Prostate gland (tissue), 2 donors: ENCODE measurements at regions not wholly inside any gene's neighbourhood (a gene's known extent, or its start where the extent isn't known, plus 50 kb on each side); places are given as distances from the start of the nearest gene placed in this dataset.

Experiments used
- DNase-seq: peaks from one replicate; pipeline ENCODE4 v3.0.0-alpha.2; 2019; ENCODE audit warnings: low spot score
- H3K27ac ChIP-seq, 2 donors: fragments of 200-600 bp; sonication (generic); 2 replicates each; pipeline ENCODE4 v1.5.1; 2017 to 2019
- H3K27me3 ChIP-seq: fragments of 200-600 bp; sonication (generic); replicated peaks from 2 replicates; pipeline ENCODE4 v1.5.1; 2019; ENCODE audit not compliant: insufficient read depth
- H3K36me3 ChIP-seq, 2 donors: fragments of 200-600 bp; sonication (generic); 1 replicate in 1 of 2; 2 replicates in 1 of 2; pipeline versions ENCODE4 v1.5.1 to v1.8.1; 2017 to 2019
- H3K4me1 ChIP-seq: fragments of 200-600 bp; sonication (generic); replicated peaks from 2 replicates; pipeline ENCODE4 v1.5.1; 2019
- H3K4me3 ChIP-seq, 2 donors: fragments of 200-600 bp; sonication (generic); 2 replicates each; pipeline ENCODE4 v1.5.1; 2017 to 2019
- H3K9me3 ChIP-seq: fragments of 200-600 bp; sonication (generic); 2 replicates; pipeline ENCODE4 v1.5.1; 2017
- POLR2A ChIP-seq: fragments of 450-650 bp; IDR thresholded peaks from one replicate; pipeline ENCODE4 v1.6.1; 2016; ENCODE audit warnings: antibody characterized with exemption, mild to moderate bottlenecking
- POLR2AphosphoS5 ChIP-seq: sonication (generic); formaldehyde crosslinking; IDR thresholded peaks from one replicate; pipeline ENCODE4 v1.6.1; 2017; ENCODE audit warnings: antibody characterized with exemption
- WGBS: methylation state at CpG from one replicate; pipeline ENCODE4 v1.1.5; 2018; 5-methylcytosine and 5-hydroxymethylcytosine counted together
- intact Hi-C: fragments of 100-400 bp; cut with DNase I; formaldehyde crosslinking; loops from one replicate; pipeline ENCODE4 v1.14.2; 2022
- TF ChIP-seq, protein P1 (sequence below), 4 experiments: fragments of 200-600 bp in 2 of 4; fragments of 450-650 bp in 2 of 4; sonication (generic) in 2 of 4; IDR thresholded peaks; 1 replicate in 3 of 4; 2 replicates in 1 of 4; pipeline ENCODE4 v1.5.1; 2016 to 2019; ENCODE audit warnings: antibody characterized with exemption in 4 of 4, mild to moderate bottlenecking in 2 of 4, moderate library complexity in 2 of 4

DNA sequence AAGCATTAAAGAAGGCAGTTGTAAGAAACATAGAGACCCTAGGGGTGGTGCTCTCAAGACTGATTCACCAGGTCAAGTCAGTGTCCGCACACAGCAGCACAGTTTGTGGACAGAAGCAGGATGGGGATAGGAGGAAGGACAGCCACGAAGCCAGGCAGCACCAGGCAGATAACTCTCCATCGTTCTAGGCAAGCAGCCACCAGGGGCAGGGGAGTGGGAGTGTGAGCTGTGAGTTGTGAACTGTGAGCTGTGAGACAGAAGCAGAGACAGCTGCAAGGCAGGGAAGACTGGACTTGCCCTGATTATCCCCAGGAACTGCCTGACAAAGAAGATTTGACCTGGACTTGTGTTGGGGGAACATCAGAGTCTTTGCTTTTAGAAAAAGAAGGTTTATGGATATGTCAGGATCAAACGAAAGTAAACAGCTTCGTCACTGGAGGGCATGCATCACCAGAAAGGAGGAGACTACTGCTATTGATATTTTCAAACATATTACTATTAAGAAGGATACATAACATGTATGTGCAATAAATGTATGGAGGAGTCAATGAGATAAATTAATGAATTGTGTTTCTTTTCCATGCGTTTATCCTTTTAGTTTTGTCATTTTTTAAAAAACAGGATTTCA lies 286.1 kb downstream of the IRS2 start:
- no peaks in the 10 kb centered on the region for H3K36me3 ChIP-seq
- TF ChIP-seq POLR2A (no peak), POLR2AphosphoS5 (no peak)
- TF ChIP-seq, protein P1, sequence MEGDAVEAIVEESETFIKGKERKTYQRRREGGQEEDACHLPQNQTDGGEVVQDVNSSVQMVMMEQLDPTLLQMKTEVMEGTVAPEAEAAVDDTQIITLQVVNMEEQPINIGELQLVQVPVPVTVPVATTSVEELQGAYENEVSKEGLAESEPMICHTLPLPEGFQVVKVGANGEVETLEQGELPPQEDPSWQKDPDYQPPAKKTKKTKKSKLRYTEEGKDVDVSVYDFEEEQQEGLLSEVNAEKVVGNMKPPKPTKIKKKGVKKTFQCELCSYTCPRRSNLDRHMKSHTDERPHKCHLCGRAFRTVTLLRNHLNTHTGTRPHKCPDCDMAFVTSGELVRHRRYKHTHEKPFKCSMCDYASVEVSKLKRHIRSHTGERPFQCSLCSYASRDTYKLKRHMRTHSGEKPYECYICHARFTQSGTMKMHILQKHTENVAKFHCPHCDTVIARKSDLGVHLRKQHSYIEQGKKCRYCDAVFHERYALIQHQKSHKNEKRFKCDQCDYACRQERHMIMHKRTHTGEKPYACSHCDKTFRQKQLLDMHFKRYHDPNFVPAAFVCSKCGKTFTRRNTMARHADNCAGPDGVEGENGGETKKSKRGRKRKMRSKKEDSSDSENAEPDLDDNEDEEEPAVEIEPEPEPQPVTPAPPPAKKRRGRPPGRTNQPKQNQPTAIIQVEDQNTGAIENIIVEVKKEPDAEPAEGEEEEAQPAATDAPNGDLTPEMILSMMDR (IDR thresholded peaks at IDR 0.05) = no peak
- H3K27ac ChIP-seq = no peak overlapping the region
- peaks cover 4% of the 10 kb centered on the region for H3K4me1 ChIP-seq
- H3K4me3 ChIP-seq = no peak overlapping the region
- no peaks in the 10 kb centered on the region for H3K27me3 ChIP-seq
- intact Hi-C loops = no loop called here
- H3K9me3 ChIP-seq = no peaks in the 10 kb centered on the region
- no peak for DNase-seq
- 34% methylated on average over 6 of the region's 6 CpGs for WGBS

DNA sequence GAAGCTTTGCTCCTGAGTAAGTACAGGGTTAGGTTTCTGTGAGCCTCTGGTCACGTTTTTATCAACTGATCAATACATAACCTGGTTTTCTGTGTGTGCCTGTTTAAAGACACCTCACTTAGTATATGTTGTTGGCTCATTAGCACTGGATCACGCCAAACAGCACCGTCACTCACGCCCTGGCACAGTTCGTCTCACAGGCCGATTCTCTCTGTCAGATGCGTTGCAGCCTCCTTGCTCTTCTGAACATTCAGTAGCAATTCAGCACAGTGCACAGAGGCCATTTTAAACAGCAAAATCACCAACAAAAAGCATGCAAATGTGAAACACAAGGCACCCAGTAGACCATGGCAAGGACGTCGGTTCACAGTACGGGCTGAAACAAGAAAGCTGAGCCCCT lies 288.5 kb downstream of the IRS2 start:
- TF ChIP-seq POLR2A (no peak), POLR2AphosphoS5 (no peak)
- TF ChIP-seq, protein P1 (IDR thresholded peaks at IDR 0.05) = no peak
- no peaks in the 10 kb centered on the region for H3K36me3 ChIP-seq
- H3K4me3 ChIP-seq = no peak overlapping the region
- peak overlapping the region in 1 of 2 donors; percentile 80 for H3K27ac ChIP-seq
- no peak for DNase-seq
- H3K4me1 ChIP-seq = peaks cover 4% of the 10 kb centered on the region
- WGBS = 93% methylated on average over 10 of the region's 10 CpGs
- no peaks in the 10 kb centered on the region for H3K9me3 ChIP-seq
- intact Hi-C loops = no loop called here
- no peaks in the 10 kb centered on the region for H3K27me3 ChIP-seq

DNA sequence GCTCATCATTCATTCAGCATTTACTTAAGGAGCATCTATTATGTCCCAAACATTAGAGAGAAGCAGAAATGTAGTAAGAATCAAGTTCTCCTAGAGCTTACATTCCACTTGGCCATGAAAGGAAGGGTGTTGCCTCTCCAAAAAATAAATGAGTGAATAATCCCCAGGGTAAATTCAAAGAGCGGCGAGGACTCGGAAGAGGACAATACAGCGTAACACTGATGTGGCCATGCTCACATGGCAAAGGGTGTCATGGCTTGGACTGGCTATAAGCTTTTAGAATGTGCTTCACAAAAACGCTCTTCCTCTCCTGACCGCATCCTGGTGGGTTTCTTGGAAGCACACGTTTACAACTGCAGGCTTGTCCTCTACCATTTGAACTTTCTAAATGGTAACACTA lies 290.2 kb downstream of the IRS2 start:
- DNase-seq = no peak
- TF ChIP-seq POLR2A = no peak
- no peak for TF ChIP-seq POLR2AphosphoS5
- TF ChIP-seq, protein P1 (IDR thresholded peaks at IDR 0.05) = no peak
- intact Hi-C loops = no loop called here

DNA sequence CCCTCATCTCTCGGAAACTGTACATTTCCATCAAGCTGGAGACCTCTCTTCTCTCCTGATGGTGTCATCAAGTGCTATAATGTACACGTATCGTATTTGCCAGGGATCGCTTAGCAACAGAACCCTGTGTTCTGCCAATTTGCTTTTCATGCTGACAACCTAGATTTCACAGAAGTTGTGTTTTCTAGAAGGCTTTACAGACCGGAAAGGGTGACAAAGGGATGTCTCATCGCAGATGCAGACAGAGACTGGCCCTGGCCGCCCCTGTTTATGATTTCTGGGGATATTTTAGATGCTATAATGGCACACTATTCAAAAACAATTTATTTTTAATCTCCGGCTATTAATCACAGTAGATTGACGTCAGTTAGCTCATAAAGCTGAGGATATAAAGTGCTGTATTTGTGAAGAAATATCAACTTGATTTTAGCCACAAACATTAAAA lies 291.4 kb downstream of the IRS2 start:
- H3K27me3 ChIP-seq = no peaks in the 10 kb centered on the region
- 10% methylated on average over 9 of the region's 9 CpGs for WGBS
- H3K27ac ChIP-seq = peak overlapping the region; percentile 78 to 80
- H3K4me3 ChIP-seq = no peak overlapping the region
- TF ChIP-seq POLR2AphosphoS5 (peak; percentile 73), POLR2A (no peak)
- TF ChIP-seq, protein P1 (IDR thresholded peaks at IDR 0.05) = no peak
- peaks cover 4% of the 10 kb centered on the region for H3K4me1 ChIP-seq
- DNase-seq = peak; percentile 60
- intact Hi-C loops = no loop called here
- H3K9me3 ChIP-seq = no peaks in the 10 kb centered on the region
- no peaks in the 10 kb centered on the region for H3K36me3 ChIP-seq

More for the DNA sequence above, 290.2 kb downstream of the IRS2 start:
- H3K4me1 ChIP-seq = peaks cover 4% of the 10 kb centered on the region
- WGBS = 84% methylated on average over 7 of the region's 7 CpGs
- H3K27ac ChIP-seq = peak overlapping the region; percentile 78 to 80
- no peaks in the 10 kb centered on the region for H3K36me3 ChIP-seq
- H3K4me3 ChIP-seq = no peak overlapping the region
- no peaks in the 10 kb centered on the region for H3K27me3 ChIP-seq
- no peaks in the 10 kb centered on the region for H3K9me3 ChIP-seq

DNA sequence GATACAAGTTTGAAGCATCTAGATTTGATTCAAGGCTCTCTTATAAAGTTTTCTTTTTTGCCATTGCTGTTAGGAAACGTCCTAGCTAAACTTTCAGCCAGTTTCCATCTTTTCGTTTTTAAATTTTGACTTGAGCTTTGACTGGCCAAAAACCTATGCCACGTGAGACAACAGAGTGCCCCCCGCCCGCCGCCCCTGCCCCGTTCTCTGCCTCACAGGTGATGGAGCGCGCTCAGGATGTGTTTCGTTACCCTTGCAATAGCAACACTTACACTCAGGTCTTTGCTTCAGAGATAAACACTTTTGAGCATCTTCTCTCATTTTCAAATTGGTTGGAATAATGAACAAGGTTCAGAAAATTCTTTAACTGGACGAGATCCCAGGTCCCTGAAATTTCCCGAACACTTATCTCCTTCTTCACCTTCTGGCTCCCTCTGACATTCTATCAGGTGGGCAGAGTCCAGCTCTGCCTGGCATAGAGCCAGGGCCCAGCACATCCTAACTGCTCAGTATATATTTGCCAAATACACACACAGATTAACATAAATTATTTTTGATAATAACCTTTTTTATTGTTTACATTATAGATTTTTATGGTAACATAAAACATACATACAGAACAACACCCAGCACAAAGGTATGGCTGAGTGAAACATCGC lies 301.1 kb downstream of the IRS2 start:
- WGBS = 77% methylated on average over 13 of the region's 13 CpGs
- H3K27me3 ChIP-seq = no peaks in the 10 kb centered on the region
- no peaks in the 10 kb centered on the region for H3K9me3 ChIP-seq
- intact Hi-C loops = no loop called here
- no peak for TF ChIP-seq POLR2AphosphoS5
- no peak for DNase-seq
- no peaks in the 10 kb centered on the region for H3K36me3 ChIP-seq
- H3K4me1 ChIP-seq = no peaks in the 10 kb centered on the region
- no peak overlapping the region for H3K27ac ChIP-seq
- H3K4me3 ChIP-seq = no peak overlapping the region
